Activated T-helper 17 cell treated with anti-CD3 and anti-CD28 coated beads, Interleukin-2, amount 50 U/mL, for 72 hours (primary cell): ENCODE measurements at regions not wholly inside any gene's neighbourhood (a gene's known extent, or its start where the extent isn't known, plus 50 kb on each side); places are given as distances from the start of the nearest gene placed in this dataset.

Experiments used
- ATAC-seq: fragments of 150-1000 bp; cut with Tn5 transposase; replicated peaks from 2 replicates; pipeline ENCODE4 v1.10.0; 2021; ENCODE audit warnings: mild to moderate bottlenecking, moderate library complexity
- H3K27ac Mint-ChIP-seq: one replicate; pipeline ENCODE4 v1.8.0; 2022; ENCODE audit warnings: mixed read lengths
- H3K27me3 Mint-ChIP-seq: one replicate; pipeline ENCODE4 v1.8.0; 2022; ENCODE audit warnings: mixed read lengths
- H3K36me3 Mint-ChIP-seq: one replicate; pipeline ENCODE4 v1.8.0; 2022; ENCODE audit warnings: low read depth, mild to moderate bottlenecking, mixed read lengths
- H3K4me1 Mint-ChIP-seq: one replicate; pipeline ENCODE4 v1.8.0; 2022; ENCODE audit warnings: mixed read lengths
- H3K4me3 Mint-ChIP-seq: one replicate; pipeline ENCODE4 v1.8.0; 2022; ENCODE audit warnings: mild to moderate bottlenecking, mixed read lengths
- H3K9me3 Mint-ChIP-seq: one replicate; pipeline ENCODE4 v1.8.0; 2022; ENCODE audit warnings: mixed read lengths

DNA sequence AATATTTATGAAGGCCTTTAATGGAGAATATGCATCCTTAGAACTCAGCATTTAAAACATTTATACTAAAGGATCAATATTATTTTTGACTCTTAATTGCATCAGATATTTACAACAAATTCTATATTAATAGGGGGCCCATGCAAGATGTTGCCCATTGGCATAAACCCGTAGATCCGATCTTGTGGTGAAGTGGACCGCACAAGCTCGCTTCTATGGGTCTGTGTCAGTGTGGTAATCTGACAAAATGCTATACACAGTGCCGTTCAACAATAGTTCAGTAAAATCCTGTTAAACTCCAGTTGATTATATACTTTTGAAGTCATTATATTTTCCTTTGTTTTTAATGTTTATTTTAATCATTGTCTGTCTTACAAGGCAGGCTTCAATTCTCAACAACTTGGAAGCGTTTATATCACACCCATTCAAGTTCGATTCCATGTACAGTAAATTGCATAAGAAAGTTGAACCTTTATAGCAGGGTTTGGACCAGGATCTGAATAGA lies 809.2 kb downstream of the USP25 start:
- H3K4me1 Mint-ChIP-seq: no peaks in the 10 kb centered on the region
- H3K4me3 Mint-ChIP-seq: no peak overlapping the region
- H3K27me3 Mint-ChIP-seq: no peaks in the 10 kb centered on the region
- no peaks in the 10 kb centered on the region for H3K36me3 Mint-ChIP-seq
- H3K9me3 Mint-ChIP-seq: peaks cover 3% of the 10 kb centered on the region
- H3K27ac Mint-ChIP-seq: no peak overlapping the region
- no peak for ATAC-seq

DNA sequence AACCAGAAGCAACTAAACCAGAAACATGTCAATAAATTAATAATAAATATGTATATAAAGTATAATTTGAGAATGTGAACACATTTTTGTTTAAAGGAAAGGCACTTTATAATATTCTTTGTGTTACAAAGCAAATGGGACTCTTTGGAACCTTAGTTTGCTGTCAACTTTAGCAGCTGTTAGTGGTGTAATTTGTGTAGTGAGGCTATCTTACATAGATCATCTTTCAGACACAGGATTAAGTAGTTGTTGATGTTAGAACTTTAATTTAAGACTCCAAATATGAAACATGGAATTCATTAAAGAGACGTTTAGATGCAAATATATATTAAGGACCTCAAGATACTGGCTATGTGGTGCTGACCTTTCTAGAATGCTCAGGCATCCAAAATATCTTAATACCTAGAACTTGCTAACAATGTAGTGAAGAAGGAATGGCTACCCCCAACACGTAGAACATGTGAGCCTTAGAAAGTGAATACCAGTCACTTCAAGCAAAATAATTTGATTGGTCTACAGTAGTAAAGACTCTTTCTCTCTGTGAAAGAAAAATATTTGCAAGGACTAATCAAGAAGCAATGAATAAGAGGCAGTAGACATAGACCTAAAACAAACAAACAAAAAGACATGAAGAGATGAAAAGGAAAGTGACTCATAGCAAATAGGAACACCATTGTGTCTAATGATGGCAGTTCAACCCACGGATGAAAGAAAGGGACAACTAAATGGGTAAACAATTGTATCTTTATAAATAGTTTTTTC lies 811.4 kb downstream of the USP25 start:
- no peak for ATAC-seq
- Mint-ChIP-seq H3K4me3 (no peak overlapping the region), H3K4me1 (no peaks in the 10 kb centered on the region), H3K27ac (no peak overlapping the region), H3K36me3 (no peaks in the 10 kb centered on the region), H3K27me3 (no peaks in the 10 kb centered on the region), H3K9me3 (peaks cover 3% of the 10 kb centered on the region)

DNA sequence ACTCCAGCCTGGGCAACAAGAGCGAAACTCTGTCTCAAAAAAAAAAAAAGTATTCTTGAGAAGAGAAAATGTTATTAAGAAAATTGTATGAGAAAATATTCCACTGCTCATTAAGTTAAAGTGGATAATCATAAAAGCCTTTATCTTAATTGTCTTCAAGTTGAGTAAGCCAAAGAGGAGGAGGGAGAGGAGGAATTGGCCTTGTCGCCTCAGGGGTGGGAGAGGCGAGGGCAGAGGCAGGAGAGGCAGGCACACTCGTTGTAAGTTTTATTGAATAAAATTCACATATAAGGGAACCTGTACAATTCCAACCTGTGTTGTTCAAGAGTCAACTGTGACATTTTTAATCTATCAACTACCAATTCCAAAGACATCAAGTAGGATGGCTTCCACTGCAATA lies 820.3 kb downstream of the USP25 start:
- Mint-ChIP-seq H3K4me3 (no peak overlapping the region), H3K36me3 (no peaks in the 10 kb centered on the region), H3K9me3 (peaks cover 6% of the 10 kb centered on the region), H3K4me1 (no peaks in the 10 kb centered on the region), H3K27ac (no peak overlapping the region), H3K27me3 (no peaks in the 10 kb centered on the region)
- no peak for ATAC-seq

DNA sequence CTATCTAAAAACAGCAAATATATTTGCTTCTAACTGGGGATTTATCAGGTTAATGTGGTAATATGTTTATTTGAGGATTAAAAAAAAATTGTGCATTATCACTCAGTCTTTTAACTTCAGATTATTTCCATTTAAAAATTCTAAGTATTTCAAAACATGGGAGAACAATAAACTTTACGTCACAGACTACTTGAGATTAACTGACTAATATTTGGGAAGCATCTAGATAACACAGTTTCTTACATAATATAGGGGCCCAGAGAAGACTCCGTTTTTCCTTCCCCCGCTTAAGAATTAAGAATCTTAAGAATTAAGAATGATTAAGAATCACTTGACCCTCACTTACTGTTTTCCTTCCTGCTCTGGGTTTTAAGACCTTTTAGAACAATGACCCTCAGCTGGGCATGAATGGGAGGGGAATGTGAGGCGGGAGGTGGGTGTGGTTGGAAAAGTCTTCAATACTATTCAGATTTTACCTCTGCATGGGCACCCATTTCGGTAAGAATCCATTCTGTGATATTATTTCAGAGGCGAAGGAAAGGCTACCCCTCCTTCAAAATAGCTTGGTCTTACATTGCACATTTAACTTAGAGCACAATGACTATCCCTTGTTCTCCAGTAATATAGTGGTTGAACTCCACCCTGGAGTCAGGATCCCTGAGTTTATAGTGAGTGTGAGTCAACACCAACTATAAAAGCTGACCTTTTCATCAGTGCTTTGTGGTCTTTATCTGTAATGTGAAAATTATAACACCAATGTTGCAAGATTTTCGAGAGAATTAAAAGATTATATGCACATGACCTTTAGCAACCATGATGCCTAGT lies 821.3 kb downstream of the USP25 start:
- Mint-ChIP-seq H3K27me3 (no peaks in the 10 kb centered on the region), H3K4me1 (no peaks in the 10 kb centered on the region), H3K9me3 (peaks cover 6% of the 10 kb centered on the region), H3K36me3 (no peaks in the 10 kb centered on the region), H3K4me3 (no peak overlapping the region), H3K27ac (no peak overlapping the region)
- ATAC-seq: no peak

GRCh38 chr21:16552880-16553279 lies 823.1 kb downstream of the USP25 start:
- peaks cover 6% of the 10 kb centered on the region for H3K9me3 Mint-ChIP-seq
- no peak overlapping the region for H3K4me3 Mint-ChIP-seq
- H3K27ac Mint-ChIP-seq: no peak overlapping the region
- no peak for ATAC-seq
- H3K27me3 Mint-ChIP-seq: no peaks in the 10 kb centered on the region
- no peaks in the 10 kb centered on the region for H3K4me1 Mint-ChIP-seq
- H3K36me3 Mint-ChIP-seq: no peaks in the 10 kb centered on the region

DNA sequence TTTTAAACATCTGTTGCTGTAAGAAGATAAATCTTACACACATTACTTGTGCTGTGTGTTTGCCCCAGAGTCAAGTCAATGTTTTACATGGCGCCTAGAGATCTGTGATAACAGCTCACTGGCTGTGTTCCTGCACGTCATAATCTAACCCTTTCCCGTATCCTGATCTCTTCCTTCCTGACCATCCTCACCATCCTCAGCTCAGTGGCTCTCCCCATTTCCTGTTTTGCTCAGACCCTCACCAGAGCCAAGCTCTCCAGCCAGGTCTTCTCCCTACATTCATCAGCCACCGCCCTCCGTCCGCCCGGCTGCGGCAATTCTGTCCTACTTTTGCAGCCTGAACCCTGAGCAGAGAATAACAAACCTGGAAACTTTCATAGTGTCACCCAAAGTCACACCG lies 824.7 kb downstream of the USP25 start:
- peaks cover 6% of the 10 kb centered on the region for H3K9me3 Mint-ChIP-seq
- no peak for ATAC-seq
- H3K27me3 Mint-ChIP-seq: no peaks in the 10 kb centered on the region
- no peak overlapping the region for H3K27ac Mint-ChIP-seq
- H3K4me1 Mint-ChIP-seq: no peaks in the 10 kb centered on the region
- no peak overlapping the region for H3K4me3 Mint-ChIP-seq
- no peaks in the 10 kb centered on the region for H3K36me3 Mint-ChIP-seq

- no peaks in the 10 kb centered on the region for H3K36me3 Mint-ChIP-seq
- no peaks in the 10 kb centered on the region for H3K9me3 Mint-ChIP-seq
- H3K27ac Mint-ChIP-seq: no peak overlapping the region
- H3K27me3 Mint-ChIP-seq: no peaks in the 10 kb centered on the region
- H3K4me1 Mint-ChIP-seq: no peaks in the 10 kb centered on the region
- H3K4me3 Mint-ChIP-seq: no peak overlapping the region
- no peak for ATAC-seq
Measured at GRCh38 chr21:16563116-16563515, 833.3 kb downstream of the USP25 start.

DNA sequence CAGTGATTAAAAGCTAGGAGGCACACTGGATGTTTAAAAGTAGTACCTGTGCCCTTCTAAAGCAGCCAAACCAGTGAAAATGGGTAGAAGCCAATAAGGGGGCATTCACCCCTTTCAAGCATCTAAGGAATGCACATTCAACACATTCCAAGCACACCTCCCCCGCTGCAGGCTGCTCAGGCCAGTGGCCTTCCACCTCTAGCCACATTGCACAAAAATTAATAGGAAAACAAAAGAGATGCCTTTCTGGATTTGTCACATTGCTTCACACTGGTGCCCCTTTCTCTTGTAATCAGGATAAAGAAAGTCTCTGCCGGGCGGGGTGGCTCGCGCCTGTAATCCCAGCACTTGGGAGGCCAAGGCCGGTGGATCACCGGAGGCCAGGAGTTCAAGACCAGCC lies 834.0 kb downstream of the USP25 start:
- no peaks in the 10 kb centered on the region for H3K9me3 Mint-ChIP-seq
- no peaks in the 10 kb centered on the region for H3K4me1 Mint-ChIP-seq
- H3K27me3 Mint-ChIP-seq: no peaks in the 10 kb centered on the region
- ATAC-seq: no peak
- no peak overlapping the region for H3K27ac Mint-ChIP-seq
- no peaks in the 10 kb centered on the region for H3K36me3 Mint-ChIP-seq
- H3K4me3 Mint-ChIP-seq: no peak overlapping the region

DNA sequence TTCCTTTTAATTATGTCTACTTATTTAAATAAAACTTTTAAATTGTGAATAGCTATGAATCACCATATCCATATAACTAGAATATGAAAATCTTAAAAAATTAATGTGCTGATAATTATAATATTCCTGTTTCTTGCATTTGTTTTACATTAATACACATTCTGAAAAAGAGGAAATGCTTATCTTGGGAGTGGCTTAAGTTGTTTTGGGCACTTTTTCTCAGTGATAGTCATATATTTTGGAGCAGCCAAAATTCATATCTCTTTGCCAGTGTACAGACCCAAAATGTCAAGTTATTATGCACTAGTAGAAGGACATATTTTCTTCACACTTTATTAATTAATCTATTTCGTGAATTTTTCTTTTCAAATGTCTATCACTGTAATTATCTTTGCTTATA lies 838.5 kb downstream of the USP25 start:
- H3K36me3 Mint-ChIP-seq: no peaks in the 10 kb centered on the region
- no peak for ATAC-seq
- no peak overlapping the region for H3K27ac Mint-ChIP-seq
- H3K9me3 Mint-ChIP-seq: no peaks in the 10 kb centered on the region
- no peaks in the 10 kb centered on the region for H3K4me1 Mint-ChIP-seq
- H3K27me3 Mint-ChIP-seq: no peaks in the 10 kb centered on the region
- H3K4me3 Mint-ChIP-seq: no peak overlapping the region

DNA sequence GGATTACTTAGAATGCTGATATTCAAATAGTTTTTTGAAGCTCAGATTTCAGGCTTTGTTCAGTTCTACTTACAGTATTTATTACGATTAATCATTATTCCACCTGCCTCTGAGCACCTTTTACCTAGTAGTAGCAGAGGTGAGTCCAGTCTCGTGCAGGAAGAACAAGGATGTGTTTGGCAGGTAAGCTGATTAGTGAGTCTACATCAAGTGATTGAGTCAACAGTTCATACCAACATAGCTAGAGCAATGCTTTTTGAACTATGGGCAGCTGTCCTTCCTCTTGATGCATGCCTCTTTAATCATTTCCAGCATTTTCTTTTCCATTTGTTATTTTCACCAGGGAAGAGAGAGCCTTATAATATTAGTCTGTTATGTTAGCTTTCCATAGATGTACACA lies 838.9 kb downstream of the USP25 start:
- no peak overlapping the region for H3K4me3 Mint-ChIP-seq
- no peaks in the 10 kb centered on the region for H3K36me3 Mint-ChIP-seq
- no peak overlapping the region for H3K27ac Mint-ChIP-seq

DNA sequence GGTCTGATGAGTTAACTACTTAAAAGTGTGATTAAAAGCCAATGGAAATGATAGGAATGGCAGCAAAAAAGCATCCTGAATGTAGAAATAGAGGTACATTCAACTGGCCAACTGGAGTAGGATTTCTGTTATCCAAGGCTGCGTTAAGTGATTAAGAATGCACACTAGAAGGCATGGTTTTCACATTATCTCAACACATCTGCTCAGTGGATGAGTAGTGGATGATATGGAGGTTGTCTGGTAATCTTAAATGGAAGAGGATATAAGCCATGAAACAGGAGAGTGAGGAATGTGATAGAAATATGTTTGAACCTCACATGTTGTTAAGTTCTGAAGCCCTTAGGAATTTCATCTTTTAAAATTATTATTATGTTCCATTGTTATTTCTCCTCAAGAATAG lies 839.9 kb downstream of the USP25 start:
- no peaks in the 10 kb centered on the region for H3K36me3 Mint-ChIP-seq

More for the DNA sequence above, 838.9 kb downstream of the USP25 start:
- no peaks in the 10 kb centered on the region for H3K9me3 Mint-ChIP-seq
- no peaks in the 10 kb centered on the region for H3K27me3 Mint-ChIP-seq
- no peak for ATAC-seq
- H3K4me1 Mint-ChIP-seq: no peaks in the 10 kb centered on the region

GRCh38 chr21:16570171-16570570 lies 840.4 kb downstream of the USP25 start:
- Mint-ChIP-seq H3K9me3 (no peaks in the 10 kb centered on the region), H3K4me3 (no peak overlapping the region), H3K27ac (no peak overlapping the region), H3K36me3 (no peaks in the 10 kb centered on the region), H3K4me1 (no peaks in the 10 kb centered on the region), H3K27me3 (no peaks in the 10 kb centered on the region)
- no peak for ATAC-seq

More for the DNA sequence above, 839.9 kb downstream of the USP25 start:
- H3K4me3 Mint-ChIP-seq: no peak overlapping the region
- H3K4me1 Mint-ChIP-seq: no peaks in the 10 kb centered on the region
- ATAC-seq: no peak
- H3K27me3 Mint-ChIP-seq: no peaks in the 10 kb centered on the region
- no peak overlapping the region for H3K27ac Mint-ChIP-seq
- no peaks in the 10 kb centered on the region for H3K9me3 Mint-ChIP-seq

DNA sequence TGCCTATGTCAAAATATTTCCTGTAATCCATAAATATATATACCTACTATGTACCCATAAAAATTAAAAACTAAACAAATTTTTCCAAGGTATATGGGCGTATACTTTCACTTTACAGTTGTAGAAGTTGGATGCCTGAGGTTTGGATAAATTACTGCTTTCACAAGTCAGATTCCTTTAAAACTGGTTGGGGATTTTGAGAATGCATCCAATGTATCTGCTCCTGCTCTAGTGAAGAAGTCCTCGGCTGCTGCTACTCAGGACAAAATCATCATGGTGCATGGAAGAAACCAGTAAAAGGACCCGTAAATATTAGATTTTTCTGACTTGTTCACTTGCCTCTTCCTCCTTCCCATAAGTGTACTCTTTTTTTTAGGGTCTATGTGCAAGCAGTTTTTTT lies 841.1 kb downstream of the USP25 start:
- ATAC-seq: no peak
- no peaks in the 10 kb centered on the region for H3K9me3 Mint-ChIP-seq
- no peak overlapping the region for H3K4me3 Mint-ChIP-seq
- H3K36me3 Mint-ChIP-seq: no peaks in the 10 kb centered on the region
- H3K27me3 Mint-ChIP-seq: no peaks in the 10 kb centered on the region
- no peaks in the 10 kb centered on the region for H3K4me1 Mint-ChIP-seq
- H3K27ac Mint-ChIP-seq: no peak overlapping the region

- Mint-ChIP-seq H3K36me3 (no peaks in the 10 kb centered on the region), H3K4me3 (no peak overlapping the region), H3K27ac (no peak overlapping the region), H3K9me3 (no peaks in the 10 kb centered on the region), H3K4me1 (no peaks in the 10 kb centered on the region), H3K27me3 (no peaks in the 10 kb centered on the region)
- ATAC-seq: no peak
Measured at GRCh38 chr21:16571594-16571993, 841.8 kb downstream of the USP25 start.

DNA sequence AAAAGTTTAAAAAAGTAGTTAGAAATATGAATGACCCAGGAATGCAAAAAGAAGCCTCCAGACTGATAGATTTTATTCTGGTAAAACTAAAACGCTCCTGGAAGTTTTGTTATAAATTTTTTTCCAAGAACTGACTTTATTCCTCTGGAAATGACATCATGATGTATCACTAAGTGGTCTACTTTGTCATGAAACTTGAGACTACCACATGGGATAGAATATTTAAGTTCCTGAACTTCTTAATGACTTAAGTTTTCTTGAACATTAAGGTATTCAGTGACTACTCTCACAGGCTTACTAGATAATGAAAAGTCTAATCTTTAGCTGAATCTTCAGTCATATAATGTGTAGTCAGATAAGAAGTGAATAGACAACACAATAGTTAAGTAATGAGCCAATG lies 842.2 kb downstream of the USP25 start:
- Mint-ChIP-seq H3K9me3 (no peaks in the 10 kb centered on the region), H3K27ac (no peak overlapping the region), H3K4me1 (no peaks in the 10 kb centered on the region), H3K27me3 (no peaks in the 10 kb centered on the region), H3K4me3 (no peak overlapping the region), H3K36me3 (no peaks in the 10 kb centered on the region)
- ATAC-seq: no peak
